CD14-positive monocyte (primary cell): ENCODE measurements at regions not wholly inside any gene's neighbourhood (a gene's known extent, or its start where the extent isn't known, plus 50 kb on each side); places are given as distances from the start of the nearest gene placed in this dataset.

Source experiments
- DNase-seq, 3 donors: peaks; one replicate each; pipeline ENCODE4 v3.0.0-alpha.2; 2011 to 2022
- H2AFZ ChIP-seq: 2 replicates; pipeline ENCODE4 v1.6.0; 2012; ENCODE audit warnings: mild to moderate bottlenecking, low read depth, low read length, inconsistent platforms; ENCODE audit not compliant: insufficient read depth, poor library complexity, severe bottlenecking
- H3K27ac ChIP-seq, 2 donors: 1 replicate in 1 of 2; 2 replicates in 1 of 2; pipeline ENCODE4 v1.5.1; 2012 to 2013; ENCODE audit warnings: low read length in 2 of 2, control low read depth in 1 of 2, inconsistent platforms in 1 of 2, low read depth in 1 of 2, mild to moderate bottlenecking in 1 of 2
- H3K27me3 ChIP-seq, 2 donors: one replicate each; pipeline versions ENCODE4 v1.6.0 to v1.6.1; 2011 to 2013; ENCODE audit warnings: low read length in 2 of 2; ENCODE audit not compliant: control insufficient read depth in 2 of 2, insufficient read depth in 2 of 2
- H3K36me3 ChIP-seq, 2 donors: replicated peaks in 1 of 2; 1 replicate in 1 of 2; 2 replicates in 1 of 2; pipeline versions ENCODE4 v1.5.1 to v1.6.1; 2012 to 2013; ENCODE audit warnings: low read length in 2 of 2, control low read depth in 1 of 2, inconsistent platforms in 1 of 2, mild to moderate bottlenecking in 1 of 2; ENCODE audit not compliant: insufficient read depth in 2 of 2, control insufficient read depth in 1 of 2
- H3K4me1 ChIP-seq, 2 donors: 1 replicate in 1 of 2; 2 replicates in 1 of 2; pipeline versions ENCODE4 v1.5.1 to v1.6.1; 2012 to 2013; ENCODE audit warnings: low read length in 2 of 2, control low read depth in 1 of 2, inconsistent platforms in 1 of 2, mild to moderate bottlenecking in 1 of 2, moderate library complexity in 1 of 2; ENCODE audit not compliant: insufficient read depth in 2 of 2, control insufficient read depth in 1 of 2
- H3K4me2 ChIP-seq: replicated peaks from 2 replicates; pipeline ENCODE3; 2012; ENCODE audit warnings: low read length, moderate library complexity, mild to moderate bottlenecking; ENCODE audit not compliant: poor library complexity, severe bottlenecking; ENCODE audit errors: extremely low read depth
- H3K4me3 ChIP-seq, 3 experiments: fragments of 200-600 bp in 1 of 3; sonication (generic) in 1 of 3; replicated peaks in 1 of 3; 1 replicate in 2 of 3; 2 replicates in 1 of 3; pipeline ENCODE4 v1.5.1; 2011 to 2013; ENCODE audit warnings: low read length in 3 of 3, mild to moderate bottlenecking in 3 of 3, control low read depth in 2 of 3, low read depth in 2 of 3, inconsistent platforms in 1 of 3, moderate library complexity in 1 of 3
- H3K79me2 ChIP-seq: 2 replicates; pipeline ENCODE4 v1.6.0; 2012; ENCODE audit warnings: mild to moderate bottlenecking, control low read depth, inconsistent platforms, low read length, moderate library complexity; ENCODE audit not compliant: insufficient read depth
- H3K9ac ChIP-seq: 2 replicates; pipeline ENCODE4 v1.6.0; 2017; ENCODE audit warnings: low read length, mild to moderate bottlenecking; ENCODE audit not compliant: insufficient read depth, poor library complexity, severe bottlenecking
- H3K9me3 ChIP-seq, 2 donors: replicated peaks in 1 of 2; 1 replicate in 1 of 2; 2 replicates in 1 of 2; pipeline versions ENCODE4 v1.5.1 to v1.6.1; 2012 to 2013; ENCODE audit warnings: low read length in 2 of 2, control low read depth in 1 of 2; ENCODE audit not compliant: control insufficient read depth in 1 of 2, insufficient read depth in 1 of 2
- H4K20me1 ChIP-seq: 2 replicates; pipeline ENCODE4 v1.6.0; 2012; ENCODE audit warnings: mild to moderate bottlenecking, low read length, control low read depth, moderate library complexity; ENCODE audit not compliant: insufficient read depth
- H3K27ac Mint-ChIP-seq, 7 donors: one replicate each; pipeline ENCODE4 v1.8.0; 2020; ENCODE audit warnings: mild to moderate bottlenecking in 7 of 7, mixed read lengths in 7 of 7, moderate library complexity in 6 of 7, inconsistent platforms in 2 of 7
- H3K27me3 Mint-ChIP-seq, 3 donors: one replicate each; pipeline ENCODE4 v1.8.0; 2021 to 2022; ENCODE audit warnings: low read depth in 3 of 3, mild to moderate bottlenecking in 3 of 3, mixed read lengths in 3 of 3, moderate library complexity in 3 of 3, inconsistent platforms in 1 of 3
- H3K36me3 Mint-ChIP-seq, 2 donors: one replicate each; pipeline ENCODE4 v1.8.0; 2020; ENCODE audit warnings: mixed read lengths in 2 of 2, inconsistent platforms in 1 of 2, mild to moderate bottlenecking in 1 of 2
- H3K4me1 Mint-ChIP-seq: one replicate; pipeline ENCODE4 v1.8.0; 2020; ENCODE audit warnings: mild to moderate bottlenecking, mixed read lengths
- H3K4me3 Mint-ChIP-seq, 2 donors: one replicate each; pipeline ENCODE4 v1.8.0; 2020; ENCODE audit warnings: mild to moderate bottlenecking in 2 of 2, mixed read lengths in 2 of 2, moderate library complexity in 1 of 2
- H3K9me3 Mint-ChIP-seq, 7 donors: one replicate each; pipeline ENCODE4 v1.8.0; 2020 to 2022; ENCODE audit warnings: mixed read lengths in 7 of 7, mild to moderate bottlenecking in 6 of 7, moderate library complexity in 6 of 7, inconsistent platforms in 2 of 7
- WGBS: methylation state at CpG from one replicate; pipeline ENCODE4 v1.1.5; 2013; ENCODE audit warnings: missing lambda C conversion rate; ENCODE audit not compliant: insufficient coverage; 5-methylcytosine and 5-hydroxymethylcytosine counted together
- intact Hi-C, 2 donors: fragments of 100-400 bp; cut with micrococcal nuclease; formaldehyde crosslinking; loops; one replicate each; pipeline versions ENCODE4 v1.15.0 to v1.15.1; 2023
- TF ChIP-seq, protein P1 (sequence below): fragments of 200-600 bp; IDR thresholded peaks from one replicate; pipeline ENCODE4 v1.8.0; 2022; ENCODE audit warnings: antibody characterized with exemption, mild to moderate bottlenecking

GRCh38 chr10:78868456-78868855 lies 200.3 kb upstream of the ZMIZ1 start:
- Histone ChIP-seq H2AFZ (no peak overlapping the region), H3K36me3 (no peaks in the 10 kb centered on the region), H4K20me1 (no peaks in the 10 kb centered on the region), H3K27ac (no peak overlapping the region), H3K4me1 (no peaks in the 10 kb centered on the region), H3K4me3 (no peak overlapping the region), H3K4me2 (no peak overlapping the region), H3K9ac (no peak overlapping the region), H3K79me2 (no peaks in the 10 kb centered on the region), H3K27me3 (peaks cover 2 to 4% of the 10 kb centered on the region in 2 donors), H3K9me3 (no peaks in the 10 kb centered on the region)
- Mint-ChIP-seq H3K9me3 (peaks cover 0 to 2% (median 0%) of the 10 kb centered on the region in 7 donors), H3K27me3 (peaks cover 12 to 35% (median 14%) of the 10 kb centered on the region in 3 donors), H3K27ac (no peak overlapping the region), H3K36me3 (no peaks in the 10 kb centered on the region), H3K4me3 (no peak overlapping the region), H3K4me1 (peaks cover 3% of the 10 kb centered on the region)
- intact Hi-C loops = no loop called here
- no peak for DNase-seq
- 100% methylated on average over 3 of the region's 5 CpGs for WGBS
- TF ChIP-seq, protein P1, sequence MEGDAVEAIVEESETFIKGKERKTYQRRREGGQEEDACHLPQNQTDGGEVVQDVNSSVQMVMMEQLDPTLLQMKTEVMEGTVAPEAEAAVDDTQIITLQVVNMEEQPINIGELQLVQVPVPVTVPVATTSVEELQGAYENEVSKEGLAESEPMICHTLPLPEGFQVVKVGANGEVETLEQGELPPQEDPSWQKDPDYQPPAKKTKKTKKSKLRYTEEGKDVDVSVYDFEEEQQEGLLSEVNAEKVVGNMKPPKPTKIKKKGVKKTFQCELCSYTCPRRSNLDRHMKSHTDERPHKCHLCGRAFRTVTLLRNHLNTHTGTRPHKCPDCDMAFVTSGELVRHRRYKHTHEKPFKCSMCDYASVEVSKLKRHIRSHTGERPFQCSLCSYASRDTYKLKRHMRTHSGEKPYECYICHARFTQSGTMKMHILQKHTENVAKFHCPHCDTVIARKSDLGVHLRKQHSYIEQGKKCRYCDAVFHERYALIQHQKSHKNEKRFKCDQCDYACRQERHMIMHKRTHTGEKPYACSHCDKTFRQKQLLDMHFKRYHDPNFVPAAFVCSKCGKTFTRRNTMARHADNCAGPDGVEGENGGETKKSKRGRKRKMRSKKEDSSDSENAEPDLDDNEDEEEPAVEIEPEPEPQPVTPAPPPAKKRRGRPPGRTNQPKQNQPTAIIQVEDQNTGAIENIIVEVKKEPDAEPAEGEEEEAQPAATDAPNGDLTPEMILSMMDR = no peak

DNA sequence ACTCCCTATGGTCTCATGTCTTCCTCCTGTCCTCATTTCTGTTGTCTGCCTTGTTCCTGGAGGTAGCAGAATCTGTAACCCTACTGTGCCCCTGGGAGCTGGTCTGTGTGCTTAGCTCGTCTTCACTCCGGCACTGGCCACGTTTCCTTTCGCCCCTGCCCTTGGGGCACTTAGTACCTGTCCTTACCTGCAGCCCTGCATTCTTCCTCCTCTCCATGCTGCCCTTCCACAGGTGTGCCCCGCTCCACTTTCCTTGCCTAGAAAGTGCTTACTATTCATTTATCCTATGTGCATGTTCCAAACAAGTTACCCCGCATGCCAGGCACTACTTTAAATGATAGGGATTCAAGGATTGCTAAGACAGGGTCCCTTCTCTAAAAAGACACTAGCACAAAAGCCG lies 199.9 kb upstream of the ZMIZ1 start:
- H3K4me1 ChIP-seq = no peaks in the 10 kb centered on the region
- no peak overlapping the region for H3K4me3 ChIP-seq
- Mint-ChIP-seq H3K36me3 (no peaks in the 10 kb centered on the region), H3K27me3 (peaks cover 12 to 31% (median 14%) of the 10 kb centered on the region in 3 donors), H3K27ac (no peak overlapping the region), H3K4me1 (peaks cover 3% of the 10 kb centered on the region), H3K4me3 (no peak overlapping the region), H3K9me3 (peaks cover 0 to 2% (median 0%) of the 10 kb centered on the region in 7 donors)
- H3K9ac ChIP-seq = no peak overlapping the region
- no peaks in the 10 kb centered on the region for H3K36me3 ChIP-seq
- TF ChIP-seq, protein P1 = no peak
- no peak overlapping the region for H3K27ac ChIP-seq
- H3K9me3 ChIP-seq = no peaks in the 10 kb centered on the region
- 83% methylated on average over 2 of the region's 7 CpGs for WGBS
- DNase-seq = no peak
- no peaks in the 10 kb centered on the region for H3K79me2 ChIP-seq
- H4K20me1 ChIP-seq = no peaks in the 10 kb centered on the region
- intact Hi-C loops = no loop called here
- H3K4me2 ChIP-seq = no peak overlapping the region
- no peak overlapping the region for H2AFZ ChIP-seq
- H3K27me3 ChIP-seq = peaks cover 2 to 5% of the 10 kb centered on the region in 2 donors
